GM12874 (cell line): ENCODE measurements at regions not wholly inside any gene's neighbourhood (a gene's known extent, or its start where the extent isn't known, plus 50 kb on each side); places are given as distances from the start of the nearest gene placed in this dataset.

Source experiments
- TF ChIP-seq, protein P1 (sequence below): IDR thresholded peaks from 2 replicates; pipeline ENCODE4 v1.5.1; 2011; ENCODE audit warnings: low read depth, mild to moderate bottlenecking, control low read depth, low read length, moderate library complexity; ENCODE audit not compliant: insufficient read depth

DNA sequence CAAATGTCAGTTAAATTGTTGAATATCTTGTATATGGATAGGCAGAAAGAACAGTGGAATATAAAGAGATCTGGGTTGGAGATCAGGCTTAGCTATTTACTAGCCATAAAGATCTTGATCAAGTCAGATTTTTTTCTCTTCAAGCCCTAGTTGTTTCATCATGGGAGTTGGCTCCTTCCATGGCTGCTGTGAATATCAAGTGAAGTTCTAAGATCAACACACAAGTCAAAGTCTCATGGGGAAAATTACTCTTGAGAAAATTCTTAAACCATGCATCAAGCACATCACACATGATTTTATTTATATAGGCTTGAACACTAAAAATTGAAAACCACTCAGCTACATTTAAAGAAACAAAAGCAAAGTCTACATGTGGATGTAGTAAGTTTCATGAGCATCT lies 79.8 kb downstream of the C1D start:
- TF ChIP-seq, protein P1, sequence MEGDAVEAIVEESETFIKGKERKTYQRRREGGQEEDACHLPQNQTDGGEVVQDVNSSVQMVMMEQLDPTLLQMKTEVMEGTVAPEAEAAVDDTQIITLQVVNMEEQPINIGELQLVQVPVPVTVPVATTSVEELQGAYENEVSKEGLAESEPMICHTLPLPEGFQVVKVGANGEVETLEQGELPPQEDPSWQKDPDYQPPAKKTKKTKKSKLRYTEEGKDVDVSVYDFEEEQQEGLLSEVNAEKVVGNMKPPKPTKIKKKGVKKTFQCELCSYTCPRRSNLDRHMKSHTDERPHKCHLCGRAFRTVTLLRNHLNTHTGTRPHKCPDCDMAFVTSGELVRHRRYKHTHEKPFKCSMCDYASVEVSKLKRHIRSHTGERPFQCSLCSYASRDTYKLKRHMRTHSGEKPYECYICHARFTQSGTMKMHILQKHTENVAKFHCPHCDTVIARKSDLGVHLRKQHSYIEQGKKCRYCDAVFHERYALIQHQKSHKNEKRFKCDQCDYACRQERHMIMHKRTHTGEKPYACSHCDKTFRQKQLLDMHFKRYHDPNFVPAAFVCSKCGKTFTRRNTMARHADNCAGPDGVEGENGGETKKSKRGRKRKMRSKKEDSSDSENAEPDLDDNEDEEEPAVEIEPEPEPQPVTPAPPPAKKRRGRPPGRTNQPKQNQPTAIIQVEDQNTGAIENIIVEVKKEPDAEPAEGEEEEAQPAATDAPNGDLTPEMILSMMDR: no peak

DNA sequence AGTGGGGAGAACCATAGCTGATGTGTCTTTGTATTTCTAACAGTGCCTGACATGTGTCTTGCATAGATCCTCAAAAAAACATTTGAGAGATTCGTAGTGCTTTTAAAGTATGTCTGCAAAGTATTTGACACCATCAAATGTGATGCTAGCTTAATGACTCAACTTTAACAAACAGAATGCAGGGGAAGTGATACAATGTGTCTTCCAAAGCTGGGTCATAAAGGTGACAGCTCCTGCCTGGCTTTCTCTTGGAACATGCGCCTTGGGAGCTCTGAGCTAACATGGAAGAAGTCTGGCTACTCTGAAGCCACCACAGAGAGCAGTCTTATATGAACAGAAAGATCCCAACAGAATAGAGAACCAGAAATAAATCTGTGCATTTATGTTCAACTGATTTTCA lies 78.2 kb downstream of the C1D start:
- TF ChIP-seq, protein P1: no peak

DNA sequence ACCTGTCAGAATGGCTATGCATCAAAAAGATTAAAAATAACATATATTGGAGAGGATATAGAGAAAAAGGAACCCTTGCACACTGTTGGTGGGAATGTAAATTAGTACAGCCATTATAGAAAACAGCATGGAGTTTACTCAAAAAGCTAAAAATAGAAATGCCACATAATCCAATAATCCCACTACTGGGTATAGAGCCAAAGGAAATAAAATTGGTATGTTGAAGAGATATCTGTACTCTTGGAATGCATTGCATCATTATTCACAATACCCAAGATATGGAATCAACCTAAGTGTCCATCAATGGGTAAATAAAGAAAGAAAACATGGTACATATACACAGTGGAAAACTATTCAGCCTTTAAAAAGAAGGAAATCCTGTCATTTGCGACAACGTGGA lies 77.2 kb downstream of the C1D start:
- TF ChIP-seq, protein P1: no peak

DNA sequence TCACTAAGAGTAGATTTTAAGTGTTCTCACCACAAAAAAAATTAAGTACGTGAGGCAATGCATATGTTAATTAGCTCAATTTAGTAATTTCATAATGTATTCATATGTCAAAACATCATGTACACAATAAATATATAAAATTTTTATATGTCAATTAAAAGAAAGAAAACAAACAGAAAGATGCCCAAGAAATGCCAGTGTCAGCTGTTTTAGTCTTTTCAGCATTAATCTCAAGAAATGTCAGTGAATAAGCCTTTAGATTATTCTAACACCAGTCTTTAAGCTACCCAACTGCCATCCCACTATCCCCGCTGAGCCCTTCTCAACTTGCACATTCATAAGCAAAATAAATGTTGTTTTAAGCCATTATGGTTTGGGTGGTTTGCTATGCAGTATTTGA lies 76.5 kb downstream of the C1D start:
- TF ChIP-seq, protein P1: no peak
